ENCODE measurements at regions not wholly inside any gene's neighbourhood (a gene's known extent, or its start where the extent isn't known, plus 50 kb on each side); places are given as distances from the start of the nearest gene placed in this dataset.

DNA sequence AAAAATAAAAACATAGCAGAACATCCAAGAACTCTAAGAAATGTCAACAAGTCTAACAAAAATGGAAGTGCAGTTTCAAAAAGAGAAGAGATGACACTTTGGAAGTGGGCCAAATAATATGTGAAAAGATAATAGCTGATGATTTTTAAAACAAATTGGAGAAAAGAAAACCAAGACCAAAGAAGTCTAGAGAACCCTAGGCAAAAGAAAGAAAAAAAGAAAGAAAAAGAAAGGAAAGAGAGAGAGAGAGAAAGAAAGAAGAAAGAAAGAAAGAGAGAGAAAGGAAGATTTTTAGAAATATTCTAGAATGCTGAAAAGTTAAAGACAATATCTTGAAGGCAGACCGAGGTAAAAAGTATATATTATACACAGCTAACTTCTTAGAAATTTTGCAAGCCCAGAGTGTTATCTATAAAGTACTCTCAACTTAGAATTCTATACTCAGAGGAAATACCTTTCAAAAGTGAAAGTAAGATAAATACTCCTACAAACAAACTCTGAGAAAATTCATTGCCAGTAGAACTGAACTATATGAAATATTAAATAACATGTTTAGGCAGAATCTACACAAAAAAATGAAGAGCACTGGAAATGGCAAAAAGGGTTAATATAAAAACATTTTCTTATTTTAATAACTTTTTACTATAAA is 138.7 kb upstream of the SMIM30 start:
- intact Hi-C loops (cut with DNase I), result no loop called here
- Histone ChIP-seq H3K27ac (no peak overlapping the region), H3K9me3 (replicated peaks in 1 of 3) (no peaks in the 10 kb centered on the region), H3K36me3 (replicated peaks in 1 of 2) (no peaks in the 10 kb centered on the region), H3K27me3 (no peaks in the 10 kb centered on the region), H3K4me1 (replicated peaks in 1 of 2) (no peaks in the 10 kb centered on the region), H3K4me3 (no peak overlapping the region)
- no peak for DNase-seq
- WGBS, 4 donors, result 70 to 95% (median 84%) methylated on average over 1 of the region's 1 CpG
- TF ChIP-seq CTCF (IDR thresholded peaks at IDR 0.05), result no peak
- TF ChIP-seq POLR2A (IDR thresholded peaks at IDR 0.05), result no peak

GRCh38 chr7:113247198-113247597 is 128.8 kb upstream of the SMIM30 start:
- H3K9me3 ChIP-seq (replicated peaks in 1 of 3), result no peaks in the 10 kb centered on the region
- intact Hi-C loops (cut with DNase I), result no loop called here
- no peaks in the 10 kb centered on the region for H3K4me1 ChIP-seq (replicated peaks in 1 of 2)
- no peaks in the 10 kb centered on the region for H3K36me3 ChIP-seq (replicated peaks in 1 of 2)
- H3K27me3 ChIP-seq, result no peaks in the 10 kb centered on the region
- no peak overlapping the region for H3K4me3 ChIP-seq
- WGBS, 4 donors, result 52 to 65% (median 54%) methylated on average over 3 of the region's 3 CpGs
- no peak for DNase-seq
- no peak overlapping the region for H3K27ac ChIP-seq
- TF ChIP-seq POLR2A (IDR thresholded peaks at IDR 0.05) (no peak), CTCF (IDR thresholded peaks at IDR 0.05) (no peak)

- H3K36me3 ChIP-seq (replicated peaks in 1 of 2), result no peaks in the 10 kb centered on the region
- TF ChIP-seq POLR2A (IDR thresholded peaks at IDR 0.05) (no peak), CTCF (IDR thresholded peaks at IDR 0.05) (no peak)
- intact Hi-C loops (cut with DNase I), result no loop called here
- no peaks in the 10 kb centered on the region for H3K4me1 ChIP-seq (replicated peaks in 1 of 2)
- DNase-seq, result no peak
- no peaks in the 10 kb centered on the region for H3K27me3 ChIP-seq
- H3K27ac ChIP-seq, result no peak overlapping the region
- no peak overlapping the region for H3K4me3 ChIP-seq
- H3K9me3 ChIP-seq (replicated peaks in 1 of 3), result no peaks in the 10 kb centered on the region
Observed at GRCh38 chr7:113246738-113247137, 128.4 kb upstream of the SMIM30 start.

GRCh38 chr7:113232885-113233284 is 114.5 kb upstream of the SMIM30 start:
- Histone ChIP-seq H3K27ac (no peak overlapping the region), H3K36me3 (replicated peaks in 1 of 2) (no peaks in the 10 kb centered on the region), H3K4me1 (replicated peaks in 1 of 2) (no peaks in the 10 kb centered on the region), H3K4me3 (no peak overlapping the region), H3K9me3 (replicated peaks in 1 of 3) (peaks cover 0 to 4% (median 0%) of the 10 kb centered on the region in 3 donors), H3K27me3 (no peaks in the 10 kb centered on the region)
- WGBS, 4 donors, result 79 to 86% (median 84%) methylated on average over 2 of the region's 2 CpGs
- no peak for DNase-seq
- intact Hi-C loops (cut with DNase I), result no loop called here
- no peak for TF ChIP-seq POLR2A (IDR thresholded peaks at IDR 0.05)
- no peak for TF ChIP-seq CTCF (IDR thresholded peaks at IDR 0.05)
